Testis (tissue), 2 donors: ENCODE measurements at regions not wholly inside any gene's neighbourhood (a gene's known extent, or its start where the extent isn't known, plus 50 kb on each side); places are given as distances from the start of the nearest gene placed in this dataset.

ENCODE experiments used
- DNase-seq: peaks from one replicate; pipeline ENCODE4 v3.0.0-alpha.2; 2019
- H3K27ac ChIP-seq, 2 donors: fragments of 200-600 bp; sonication (generic); one replicate each; pipeline ENCODE4 v1.5.1; 2019
- H3K27me3 ChIP-seq: fragments of 200-600 bp; sonication (generic); one replicate; pipeline ENCODE4 v1.5.1; 2019
- H3K36me3 ChIP-seq: fragments of 200-600 bp; sonication (generic); one replicate; pipeline ENCODE4 v1.5.1; 2017; ENCODE audit warnings: low read depth; ENCODE audit errors: missing control alignments
- H3K4me1 ChIP-seq: fragments of 200-600 bp; sonication (generic); one replicate; pipeline ENCODE4 v1.5.1; 2019
- H3K4me3 ChIP-seq, 2 donors: fragments of 200-600 bp; sonication (generic); one replicate each; pipeline ENCODE4 v1.5.1; 2017 to 2019
- H3K9me3 ChIP-seq: fragments of 200-600 bp; sonication (generic); one replicate; pipeline ENCODE4 v1.5.1; 2017
- CTCF ChIP-seq, 3 experiments: fragments of 450-650 bp in 2 of 3; fragments of 200-600 bp in 1 of 3; sonication (generic) in 1 of 3; IDR thresholded peaks; one replicate each; pipeline ENCODE4 v1.5.1; 2016 to 2019; ENCODE audit warnings: antibody characterized with exemption in 3 of 3, mild to moderate bottlenecking in 2 of 3, moderate library complexity in 1 of 3
- POLR2A ChIP-seq: fragments of 450-650 bp; IDR thresholded peaks from one replicate; pipeline ENCODE4 v1.6.1; 2017; ENCODE audit warnings: antibody characterized with exemption, mild to moderate bottlenecking, moderate library complexity
- WGBS, 2 donors: methylation state at CpG; one replicate each; pipeline ENCODE4 v1.1.5; 2018; 5-methylcytosine and 5-hydroxymethylcytosine counted together
- intact Hi-C: fragments of 100-400 bp; cut with DNase I; formaldehyde crosslinking; loops from one replicate; pipeline ENCODE4 v1.15.1; 2023; ENCODE audit warnings: low total_unique reads

- TF ChIP-seq CTCF (IDR thresholded peaks at IDR 0.05) (no peak), POLR2A (no peak)
- no peaks in the 10 kb centered on the region for H3K4me1 ChIP-seq
- no peaks in the 10 kb centered on the region for H3K27me3 ChIP-seq
- 57 to 70% methylated on average over 5 of the region's 5 CpGs for WGBS, 2 donors
- no peaks in the 10 kb centered on the region for H3K9me3 ChIP-seq
- no peak overlapping the region for H3K27ac ChIP-seq
- intact Hi-C loops, result no loop called here
- DNase-seq, result no peak
- H3K36me3 ChIP-seq, result no peaks in the 10 kb centered on the region
- H3K4me3 ChIP-seq, result no peak overlapping the region
These were observed 384.5 kb upstream of the IL12A start for GRCh38 chr3:159604151-159604581.

- H3K4me3 ChIP-seq, result no peak overlapping the region
- intact Hi-C loops, result no loop called here
- H3K4me1 ChIP-seq, result no peaks in the 10 kb centered on the region
- no peaks in the 10 kb centered on the region for H3K36me3 ChIP-seq
- H3K27ac ChIP-seq, result no peak overlapping the region
- H3K27me3 ChIP-seq, result no peaks in the 10 kb centered on the region
- no peaks in the 10 kb centered on the region for H3K9me3 ChIP-seq
- DNase-seq, result no peak
- WGBS, 2 donors, result 67 to 73% methylated on average over 3 of the region's 3 CpGs
- no peak for TF ChIP-seq POLR2A
- no peak for TF ChIP-seq CTCF (IDR thresholded peaks at IDR 0.05)
These were observed 383.5 kb upstream of the IL12A start for GRCh38 chr3:159605101-159605500.

GRCh38 chr3:159605776-159606175 is 382.9 kb upstream of the IL12A start:
- Histone ChIP-seq H3K4me1 (no peaks in the 10 kb centered on the region), H3K4me3 (no peak overlapping the region), H3K27ac (no peak overlapping the region), H3K36me3 (no peaks in the 10 kb centered on the region), H3K27me3 (no peaks in the 10 kb centered on the region), H3K9me3 (no peaks in the 10 kb centered on the region)
- 75 to 80% methylated on average over 5 of the region's 5 CpGs for WGBS, 2 donors
- TF ChIP-seq POLR2A, result no peak
- TF ChIP-seq CTCF (IDR thresholded peaks at IDR 0.05), result no peak
- no peak for DNase-seq
- intact Hi-C loops, result no loop called here

- TF ChIP-seq POLR2A, result no peak
- TF ChIP-seq CTCF (IDR thresholded peaks at IDR 0.05), result no peak
- Histone ChIP-seq H3K27ac (no peak overlapping the region), H3K9me3 (no peaks in the 10 kb centered on the region), H3K4me3 (no peak overlapping the region), H3K36me3 (no peaks in the 10 kb centered on the region), H3K4me1 (no peaks in the 10 kb centered on the region), H3K27me3 (no peaks in the 10 kb centered on the region)
- intact Hi-C loops, result no loop called here
- 61 to 69% methylated on average over 3 of the region's 3 CpGs for WGBS, 2 donors
- DNase-seq, result no peak
These were observed 380.8 kb upstream of the IL12A start for GRCh38 chr3:159607856-159608255.

GRCh38 chr3:159608311-159608710 is 380.3 kb upstream of the IL12A start:
- DNase-seq, result no peak
- no peaks in the 10 kb centered on the region for H3K4me1 ChIP-seq
- H3K4me3 ChIP-seq, result no peak overlapping the region
- no peaks in the 10 kb centered on the region for H3K36me3 ChIP-seq
- no peaks in the 10 kb centered on the region for H3K27me3 ChIP-seq
- H3K27ac ChIP-seq, result no peak overlapping the region
- intact Hi-C loops, result no loop called here
- TF ChIP-seq POLR2A (no peak), CTCF (IDR thresholded peaks at IDR 0.05) (no peak)
- H3K9me3 ChIP-seq, result no peaks in the 10 kb centered on the region
- WGBS, 2 donors, result 77 to 84% methylated on average over 3 of the region's 3 CpGs
